ENCODE measurements at regions not wholly inside any gene's neighbourhood (a gene's known extent, or its start where the extent isn't known, plus 50 kb on each side); places are given as distances from the start of the nearest gene placed in this dataset.

DNA sequence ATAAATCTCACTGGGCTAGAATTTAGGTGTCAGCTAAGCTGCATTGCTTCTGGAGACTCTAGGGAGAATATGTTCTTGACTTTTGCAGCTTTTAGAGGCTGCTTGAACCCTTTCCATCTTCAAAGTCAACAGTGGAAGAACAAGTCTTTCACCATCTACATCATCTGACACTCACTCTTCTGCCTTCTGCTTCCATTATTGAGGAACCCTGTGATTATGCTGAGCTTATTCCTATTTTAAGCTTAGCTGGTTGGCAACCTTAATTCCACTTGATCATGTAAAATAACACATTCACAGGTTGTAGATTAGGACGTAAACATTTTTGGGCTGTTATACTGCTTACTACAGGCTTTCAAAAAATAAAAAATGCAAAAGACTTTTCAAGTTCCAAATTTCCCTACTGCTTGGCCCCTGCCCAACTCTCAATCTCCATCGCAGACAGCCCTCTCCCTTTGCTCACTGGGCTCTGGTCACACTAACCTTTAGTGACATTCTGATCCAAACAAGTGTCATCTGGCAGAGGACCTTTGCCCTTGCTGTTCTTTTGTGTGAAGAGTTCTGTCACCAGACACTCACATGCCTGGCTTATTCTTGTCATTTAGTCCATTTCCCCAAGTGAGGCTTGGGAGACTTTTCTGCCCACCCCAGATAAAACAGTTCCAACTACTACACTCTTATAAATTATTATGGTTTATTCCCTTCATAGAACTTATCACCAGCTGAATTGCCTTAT, 1056.0 kb downstream of the STIM2 start:
- H3K9me3 ChIP-seq (ENCODE audit: control insufficient read depth in 2 of 2, low read length in 2 of 2): no peaks in the 10 kb centered on the region
- no peak overlapping the region for H3K9ac ChIP-seq (ENCODE audit: low read length in 2 of 2)
- no peaks in the 10 kb centered on the region for H3K27me3 ChIP-seq (ENCODE audit: control insufficient read depth in 1 of 2, insufficient read depth in 2 of 2, low read length in 2 of 2)
- H3K4me3 ChIP-seq (ENCODE audit: low read length in 2 of 2): no peak overlapping the region
- no peaks in the 10 kb centered on the region for H3K4me1 ChIP-seq (ENCODE audit: control insufficient read depth, insufficient read depth, low read length)
- H3K36me3 ChIP-seq (ENCODE audit: control insufficient read depth in 2 of 2, insufficient read depth in 2 of 2, low read length in 2 of 2): no peaks in the 10 kb centered on the region
- no peak overlapping the region for H3K27ac ChIP-seq (ENCODE audit: low read length)

- Histone ChIP-seq H3K4me1 (ENCODE audit: control insufficient read depth, insufficient read depth, low read length) (no peaks in the 10 kb centered on the region), H3K36me3 (ENCODE audit: control insufficient read depth in 2 of 2, insufficient read depth in 2 of 2, low read length in 2 of 2) (no peaks in the 10 kb centered on the region), H3K9ac (ENCODE audit: low read length in 2 of 2) (no peak overlapping the region), H3K27me3 (ENCODE audit: control insufficient read depth in 1 of 2, insufficient read depth in 2 of 2, low read length in 2 of 2) (no peaks in the 10 kb centered on the region), H3K27ac (ENCODE audit: low read length) (no peak overlapping the region), H3K4me3 (ENCODE audit: low read length in 2 of 2) (no peak overlapping the region), H3K9me3 (ENCODE audit: control insufficient read depth in 2 of 2, low read length in 2 of 2) (no peaks in the 10 kb centered on the region)
Observed at GRCh38 chr4:27917381-27917780, 1056.7 kb downstream of the STIM2 start.

DNA sequence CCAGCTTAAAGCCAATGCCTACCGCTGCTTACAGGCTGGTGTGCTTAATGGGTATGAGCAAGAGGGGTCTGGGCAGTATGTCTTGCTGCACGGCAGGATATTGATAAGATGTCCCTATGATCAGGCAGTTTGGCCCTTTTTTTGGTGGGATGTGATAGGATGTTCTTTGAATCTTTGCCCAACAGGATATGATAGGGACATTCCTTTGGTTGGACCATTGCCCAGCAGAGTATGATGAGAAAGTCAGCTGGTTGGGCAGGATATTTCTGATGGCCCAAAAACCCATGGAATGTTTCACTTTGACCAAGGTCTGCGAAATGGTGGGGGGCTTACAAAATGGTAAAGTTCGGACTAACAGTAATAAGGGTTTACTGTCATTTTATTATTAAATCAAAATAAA, 1060.6 kb downstream of the STIM2 start:
- Histone ChIP-seq H3K27me3 (ENCODE audit: control insufficient read depth in 1 of 2, insufficient read depth in 2 of 2, low read length in 2 of 2) (no peaks in the 10 kb centered on the region), H3K27ac (ENCODE audit: low read length) (no peak overlapping the region)

GRCh38 chr4:27928761-27929540, 1068.3 kb downstream of the STIM2 start:
- H3K27ac ChIP-seq (ENCODE audit: low read length): no peak overlapping the region
- no peaks in the 10 kb centered on the region for H3K4me1 ChIP-seq (ENCODE audit: control insufficient read depth, insufficient read depth, low read length)
- H3K4me3 ChIP-seq (ENCODE audit: low read length in 2 of 2): no peak overlapping the region
- no peaks in the 10 kb centered on the region for H3K36me3 ChIP-seq (ENCODE audit: control insufficient read depth in 2 of 2, insufficient read depth in 2 of 2, low read length in 2 of 2)
- H3K27me3 ChIP-seq (ENCODE audit: control insufficient read depth in 1 of 2, insufficient read depth in 2 of 2, low read length in 2 of 2): no peaks in the 10 kb centered on the region
- no peaks in the 10 kb centered on the region for H3K9me3 ChIP-seq (ENCODE audit: control insufficient read depth in 2 of 2, low read length in 2 of 2)
- no peak overlapping the region for H3K9ac ChIP-seq (ENCODE audit: low read length in 2 of 2)

More for the DNA sequence above, 1060.6 kb downstream of the STIM2 start:
- Histone ChIP-seq H3K9me3 (ENCODE audit: control insufficient read depth in 2 of 2, low read length in 2 of 2) (no peaks in the 10 kb centered on the region), H3K4me3 (ENCODE audit: low read length in 2 of 2) (no peak overlapping the region), H3K4me1 (ENCODE audit: control insufficient read depth, insufficient read depth, low read length) (no peaks in the 10 kb centered on the region), H3K36me3 (ENCODE audit: control insufficient read depth in 2 of 2, insufficient read depth in 2 of 2, low read length in 2 of 2) (no peaks in the 10 kb centered on the region), H3K9ac (ENCODE audit: low read length in 2 of 2) (no peak overlapping the region)

DNA sequence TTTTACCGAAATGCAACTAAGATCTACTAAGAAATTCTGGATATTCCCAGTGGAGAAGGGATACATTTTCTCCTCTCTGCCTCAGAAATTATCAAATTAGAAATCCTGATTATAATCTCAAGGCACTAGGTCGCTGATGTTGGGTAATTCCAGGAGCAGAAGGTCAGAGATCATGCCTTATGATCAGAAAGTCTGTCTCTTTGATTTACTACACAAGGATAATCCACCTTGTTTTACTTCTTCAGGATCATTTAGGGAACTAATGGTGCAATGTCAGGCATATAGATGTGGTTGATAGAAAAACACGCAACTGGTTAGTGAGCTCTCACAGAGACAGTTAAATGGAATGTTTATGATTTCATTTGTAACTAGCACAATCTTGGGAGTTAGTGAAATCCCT, 1069.7 kb downstream of the STIM2 start:
- Histone ChIP-seq H3K9me3 (ENCODE audit: control insufficient read depth in 2 of 2, low read length in 2 of 2) (no peaks in the 10 kb centered on the region), H3K27ac (ENCODE audit: low read length) (no peak overlapping the region), H3K36me3 (ENCODE audit: control insufficient read depth in 2 of 2, insufficient read depth in 2 of 2, low read length in 2 of 2) (no peaks in the 10 kb centered on the region), H3K4me1 (ENCODE audit: control insufficient read depth, insufficient read depth, low read length) (no peaks in the 10 kb centered on the region), H3K27me3 (ENCODE audit: control insufficient read depth in 1 of 2, insufficient read depth in 2 of 2, low read length in 2 of 2) (no peaks in the 10 kb centered on the region), H3K9ac (ENCODE audit: low read length in 2 of 2) (no peak overlapping the region), H3K4me3 (ENCODE audit: low read length in 2 of 2) (no peak overlapping the region)

GRCh38 chr4:27930976-27931375, 1070.3 kb downstream of the STIM2 start:
- no peaks in the 10 kb centered on the region for H3K4me1 ChIP-seq (ENCODE audit: control insufficient read depth, insufficient read depth, low read length)
- no peaks in the 10 kb centered on the region for H3K27me3 ChIP-seq (ENCODE audit: control insufficient read depth in 1 of 2, insufficient read depth in 2 of 2, low read length in 2 of 2)
- H3K36me3 ChIP-seq (ENCODE audit: control insufficient read depth in 2 of 2, insufficient read depth in 2 of 2, low read length in 2 of 2): no peaks in the 10 kb centered on the region
- H3K9ac ChIP-seq (ENCODE audit: low read length in 2 of 2): no peak overlapping the region
- no peaks in the 10 kb centered on the region for H3K9me3 ChIP-seq (ENCODE audit: control insufficient read depth in 2 of 2, low read length in 2 of 2)
- H3K4me3 ChIP-seq (ENCODE audit: low read length in 2 of 2): no peak overlapping the region
- H3K27ac ChIP-seq (ENCODE audit: low read length): no peak overlapping the region

DNA sequence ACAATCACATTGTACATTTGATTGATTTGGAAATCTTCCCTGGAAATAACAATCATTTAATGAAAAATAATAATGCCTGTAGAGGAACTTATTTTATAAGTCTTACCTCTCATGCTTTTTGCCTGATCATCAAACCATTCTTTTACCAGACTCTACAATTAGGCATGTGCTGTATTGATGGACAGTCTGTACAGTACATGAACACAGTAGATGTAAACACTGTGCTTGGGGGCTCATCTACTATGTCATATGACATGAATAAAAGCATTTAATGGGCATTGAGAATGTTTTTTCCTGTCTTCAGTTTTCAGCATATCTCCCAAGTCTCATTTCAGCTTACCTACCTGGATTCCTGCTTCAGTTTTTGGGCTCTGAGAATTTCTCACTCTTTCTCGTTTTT, 1070.9 kb downstream of the STIM2 start:
- Histone ChIP-seq H3K27ac (ENCODE audit: low read length) (no peak overlapping the region), H3K4me1 (ENCODE audit: control insufficient read depth, insufficient read depth, low read length) (no peaks in the 10 kb centered on the region), H3K9me3 (ENCODE audit: control insufficient read depth in 2 of 2, low read length in 2 of 2) (no peaks in the 10 kb centered on the region), H3K27me3 (ENCODE audit: control insufficient read depth in 1 of 2, insufficient read depth in 2 of 2, low read length in 2 of 2) (no peaks in the 10 kb centered on the region), H3K4me3 (ENCODE audit: low read length in 2 of 2) (no peak overlapping the region), H3K9ac (ENCODE audit: low read length in 2 of 2) (no peak overlapping the region), H3K36me3 (ENCODE audit: control insufficient read depth in 2 of 2, insufficient read depth in 2 of 2, low read length in 2 of 2) (no peaks in the 10 kb centered on the region)

DNA sequence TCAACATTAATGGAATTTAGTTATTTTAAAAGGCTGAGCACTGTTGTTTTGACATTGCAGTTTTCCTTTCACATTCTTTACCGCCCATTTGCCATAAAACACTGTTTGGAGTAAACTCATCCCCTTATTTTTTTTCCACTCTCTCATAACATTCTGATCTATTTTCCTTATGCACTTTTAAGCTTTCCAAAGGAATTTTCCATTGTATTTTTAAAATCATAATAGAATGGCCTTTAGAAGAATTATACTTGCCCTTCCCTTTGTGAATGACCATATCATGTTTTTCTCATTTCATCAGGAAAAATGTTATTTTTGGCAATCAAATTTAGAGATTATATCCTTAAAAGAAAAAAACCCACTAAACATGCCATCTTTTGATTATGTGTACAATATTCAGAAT, 1074.2 kb downstream of the STIM2 start:
- Histone ChIP-seq H3K9ac (ENCODE audit: low read length in 2 of 2) (no peak overlapping the region), H3K27me3 (ENCODE audit: control insufficient read depth in 1 of 2, insufficient read depth in 2 of 2, low read length in 2 of 2) (no peaks in the 10 kb centered on the region), H3K4me3 (ENCODE audit: low read length in 2 of 2) (no peak overlapping the region), H3K4me1 (ENCODE audit: control insufficient read depth, insufficient read depth, low read length) (no peaks in the 10 kb centered on the region), H3K36me3 (ENCODE audit: control insufficient read depth in 2 of 2, insufficient read depth in 2 of 2, low read length in 2 of 2) (no peaks in the 10 kb centered on the region), H3K27ac (ENCODE audit: low read length) (no peak overlapping the region), H3K9me3 (ENCODE audit: control insufficient read depth in 2 of 2, low read length in 2 of 2) (no peaks in the 10 kb centered on the region)

DNA sequence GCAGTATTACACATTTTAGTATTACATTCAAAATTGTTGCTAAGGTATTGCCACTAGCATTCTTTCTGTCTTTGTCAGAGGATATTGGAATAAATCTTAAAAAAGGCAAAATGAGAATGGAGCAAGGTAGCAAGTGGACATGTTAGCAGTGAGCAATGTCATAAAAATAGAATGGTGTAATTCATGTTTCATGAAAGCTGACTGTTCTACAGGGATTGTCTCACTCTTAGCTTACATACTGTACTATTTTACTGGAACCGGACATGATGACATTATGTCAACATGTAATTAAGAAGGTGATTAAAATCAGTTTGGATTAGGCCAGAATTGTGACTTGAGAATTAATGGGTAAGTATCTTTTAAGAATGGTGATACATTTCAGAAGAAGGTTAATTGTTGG, 1086.2 kb downstream of the STIM2 start:
- Histone ChIP-seq H3K4me1 (ENCODE audit: control insufficient read depth, insufficient read depth, low read length) (no peaks in the 10 kb centered on the region), H3K9ac (ENCODE audit: low read length in 2 of 2) (no peak overlapping the region), H3K4me3 (ENCODE audit: low read length in 2 of 2) (no peak overlapping the region), H3K27me3 (ENCODE audit: control insufficient read depth in 1 of 2, insufficient read depth in 2 of 2, low read length in 2 of 2) (no peaks in the 10 kb centered on the region), H3K27ac (ENCODE audit: low read length) (no peak overlapping the region), H3K36me3 (ENCODE audit: control insufficient read depth in 2 of 2, insufficient read depth in 2 of 2, low read length in 2 of 2) (no peaks in the 10 kb centered on the region), H3K9me3 (ENCODE audit: control insufficient read depth in 2 of 2, low read length in 2 of 2) (no peaks in the 10 kb centered on the region)

DNA sequence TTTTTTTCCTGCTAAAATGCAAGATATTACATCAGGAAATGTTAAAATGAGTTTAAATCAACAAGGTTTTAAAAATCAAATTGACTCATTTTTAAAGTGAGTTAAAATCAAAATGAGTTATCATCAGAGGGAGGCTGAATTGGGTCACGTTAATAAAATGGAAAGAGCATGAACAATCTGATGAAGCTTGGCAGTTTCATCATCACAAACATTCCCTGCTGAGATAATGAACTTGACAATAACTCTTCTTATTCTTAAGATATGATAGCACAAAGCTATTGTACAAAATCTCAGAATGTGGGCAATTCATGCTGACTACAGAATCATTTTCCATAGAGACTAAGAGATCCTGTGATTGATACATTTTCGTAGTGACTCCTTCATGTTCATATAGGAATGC, 1086.7 kb downstream of the STIM2 start:
- H3K4me1 ChIP-seq (ENCODE audit: control insufficient read depth, insufficient read depth, low read length): no peaks in the 10 kb centered on the region
- H3K36me3 ChIP-seq (ENCODE audit: control insufficient read depth in 2 of 2, insufficient read depth in 2 of 2, low read length in 2 of 2): no peaks in the 10 kb centered on the region
- H3K9ac ChIP-seq (ENCODE audit: low read length in 2 of 2): no peak overlapping the region
- no peak overlapping the region for H3K27ac ChIP-seq (ENCODE audit: low read length)
- H3K27me3 ChIP-seq (ENCODE audit: control insufficient read depth in 1 of 2, insufficient read depth in 2 of 2, low read length in 2 of 2): no peaks in the 10 kb centered on the region
- H3K4me3 ChIP-seq (ENCODE audit: low read length in 2 of 2): no peak overlapping the region
- no peaks in the 10 kb centered on the region for H3K9me3 ChIP-seq (ENCODE audit: control insufficient read depth in 2 of 2, low read length in 2 of 2)

DNA sequence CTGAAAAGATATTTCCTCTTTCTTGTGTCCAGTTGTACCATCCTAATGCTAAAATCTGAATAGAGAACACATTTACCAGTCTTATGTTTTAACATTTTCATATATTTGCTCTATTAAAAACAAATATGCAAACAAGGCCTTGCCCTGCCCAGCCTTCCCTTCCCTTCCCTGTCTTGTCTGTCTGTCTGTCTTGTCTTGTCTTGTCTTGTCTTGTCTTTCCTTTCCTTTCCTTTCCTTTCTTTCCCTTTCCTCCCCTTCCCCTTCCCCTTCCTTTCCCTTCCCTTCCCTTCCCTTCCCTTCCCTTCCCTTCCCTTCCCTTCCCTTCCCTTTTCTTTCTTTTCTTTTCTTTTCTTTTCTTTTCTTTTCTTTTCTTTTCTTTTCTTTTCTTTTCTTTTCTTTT, 1103.5 kb downstream of the STIM2 start:
- Histone ChIP-seq H3K4me1 (ENCODE audit: control insufficient read depth, insufficient read depth, low read length) (no peaks in the 10 kb centered on the region), H3K9me3 (ENCODE audit: control insufficient read depth in 2 of 2, low read length in 2 of 2) (no peaks in the 10 kb centered on the region), H3K9ac (ENCODE audit: low read length in 2 of 2) (no peak overlapping the region), H3K4me3 (ENCODE audit: low read length in 2 of 2) (no peak overlapping the region), H3K27ac (ENCODE audit: low read length) (no peak overlapping the region), H3K36me3 (ENCODE audit: control insufficient read depth in 2 of 2, insufficient read depth in 2 of 2, low read length in 2 of 2) (no peaks in the 10 kb centered on the region), H3K27me3 (ENCODE audit: control insufficient read depth in 1 of 2, insufficient read depth in 2 of 2, low read length in 2 of 2) (no peaks in the 10 kb centered on the region)
